Transverse colon (tissue), 4 donors: ENCODE measurements at regions not wholly inside any gene's neighbourhood (a gene's known extent, or its start where the extent isn't known, plus 50 kb on each side); places are given as distances from the start of the nearest gene placed in this dataset.

Experiments used
- EP300 ChIP-seq: sonication (generic); formaldehyde crosslinking; IDR thresholded peaks from one replicate; pipeline ENCODE4 v1.6.1; 2017; ENCODE audit warnings: antibody characterized with exemption, low read depth
- POLR2A ChIP-seq: fragments of 450-650 bp; IDR thresholded peaks from one replicate; pipeline ENCODE4 v1.6.1; 2016; ENCODE audit warnings: antibody characterized with exemption, mild to moderate bottlenecking, moderate library complexity
- POLR2AphosphoS5 ChIP-seq, 3 donors: sonication (generic); formaldehyde crosslinking; IDR thresholded peaks; one replicate each; pipeline ENCODE4 v1.6.1; 2016; ENCODE audit warnings: antibody characterized with exemption in 3 of 3
- TF ChIP-seq, protein P1 (sequence below), 5 experiments: fragments of 200-600 bp in 3 of 5; fragments of 450-650 bp in 2 of 5; sonication (generic) in 3 of 5; IDR thresholded peaks; 1 replicate in 2 of 5; 2 replicates in 3 of 5; pipeline ENCODE4 v1.5.1; 2016 to 2017; ENCODE audit warnings: antibody characterized with exemption in 5 of 5, inconsistent platforms in 3 of 5, mild to moderate bottlenecking in 2 of 5, moderate library complexity in 1 of 5

DNA sequence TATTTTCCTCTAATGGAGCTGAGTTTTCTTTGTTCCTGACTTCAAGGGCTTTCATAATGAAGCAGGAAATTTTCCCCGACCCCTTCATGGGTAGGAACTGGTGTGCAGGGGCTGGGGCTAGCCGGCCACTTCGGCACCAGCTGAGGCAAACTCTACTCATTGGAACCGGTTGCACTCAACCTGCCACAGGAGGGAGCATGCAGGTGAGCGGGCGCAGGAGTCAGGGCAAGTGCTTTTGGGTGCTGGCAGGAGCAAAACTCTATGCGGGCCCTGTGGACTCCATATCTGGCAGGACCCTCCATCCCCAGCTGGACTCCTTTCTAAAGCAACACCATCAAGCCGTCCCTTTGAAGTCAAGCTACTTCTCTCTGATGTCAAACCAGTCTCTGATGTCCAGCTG lies 244.2 kb downstream of the EPM2A start:
- TF ChIP-seq, protein P1, sequence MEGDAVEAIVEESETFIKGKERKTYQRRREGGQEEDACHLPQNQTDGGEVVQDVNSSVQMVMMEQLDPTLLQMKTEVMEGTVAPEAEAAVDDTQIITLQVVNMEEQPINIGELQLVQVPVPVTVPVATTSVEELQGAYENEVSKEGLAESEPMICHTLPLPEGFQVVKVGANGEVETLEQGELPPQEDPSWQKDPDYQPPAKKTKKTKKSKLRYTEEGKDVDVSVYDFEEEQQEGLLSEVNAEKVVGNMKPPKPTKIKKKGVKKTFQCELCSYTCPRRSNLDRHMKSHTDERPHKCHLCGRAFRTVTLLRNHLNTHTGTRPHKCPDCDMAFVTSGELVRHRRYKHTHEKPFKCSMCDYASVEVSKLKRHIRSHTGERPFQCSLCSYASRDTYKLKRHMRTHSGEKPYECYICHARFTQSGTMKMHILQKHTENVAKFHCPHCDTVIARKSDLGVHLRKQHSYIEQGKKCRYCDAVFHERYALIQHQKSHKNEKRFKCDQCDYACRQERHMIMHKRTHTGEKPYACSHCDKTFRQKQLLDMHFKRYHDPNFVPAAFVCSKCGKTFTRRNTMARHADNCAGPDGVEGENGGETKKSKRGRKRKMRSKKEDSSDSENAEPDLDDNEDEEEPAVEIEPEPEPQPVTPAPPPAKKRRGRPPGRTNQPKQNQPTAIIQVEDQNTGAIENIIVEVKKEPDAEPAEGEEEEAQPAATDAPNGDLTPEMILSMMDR (IDR thresholded peaks at IDR 0.05): no peak
- TF ChIP-seq POLR2A (no peak), EP300 (no peak), POLR2AphosphoS5 (IDR thresholded peaks at IDR 0.05) (no peak)
